ENCODE measurements at regions not wholly inside any gene's neighbourhood (a gene's known extent, or its start where the extent isn't known, plus 50 kb on each side); places are given as distances from the start of the nearest gene placed in this dataset.

GRCh38 chr6:168956141-168956838 lies 297.4 kb downstream of the THBS2 start:
- TF ChIP-seq CTCF (IDR thresholded peaks at IDR 0.05) (no peak), POLR2AphosphoS5 (IDR thresholded peaks at IDR 0.05) (no peak)

Measured in stomach (tissue), 4 donors.